NCI-H524 treated with DMSO at 0.1 percent for 48 hours (cell line): ENCODE measurements at regions not wholly inside any gene's neighbourhood (a gene's known extent, or its start where the extent isn't known, plus 50 kb on each side); places are given as distances from the start of the nearest gene placed in this dataset.
A peak's percentile ranks its signal among the peaks of the same experiment; 100 is the strongest.
"Not testable (repeated sequence)": the region's sequence is repeated elsewhere in the genome, so short reads cannot be mapped to it uniquely, and the experiment has no call there.

Experiments
- DNase-seq: peaks from one replicate; lab custom pipeline; 2025; lab: John Stamatoyannopoulos, UW

DNA sequence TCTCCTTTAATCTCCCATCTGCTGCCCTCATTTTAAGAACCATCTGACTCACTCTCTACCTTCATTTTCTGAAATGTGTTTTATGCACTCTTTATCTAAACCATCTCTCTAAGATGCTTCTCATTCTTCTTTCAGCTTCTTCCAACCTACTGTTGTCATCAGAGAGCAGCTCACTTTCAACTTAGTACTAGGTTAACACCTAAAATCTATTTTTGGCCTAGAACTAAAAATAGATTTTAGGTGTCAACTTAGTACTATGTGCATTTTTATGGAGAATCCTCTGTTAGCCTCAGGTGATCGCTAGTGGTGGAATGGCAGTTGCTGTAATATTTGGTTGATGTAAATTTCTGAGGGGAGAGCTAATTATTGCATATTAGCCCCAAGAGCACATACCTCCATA is 277.1 kb downstream of the KCNJ2 start:
- DNase-seq = peak; percentile 81

DNA sequence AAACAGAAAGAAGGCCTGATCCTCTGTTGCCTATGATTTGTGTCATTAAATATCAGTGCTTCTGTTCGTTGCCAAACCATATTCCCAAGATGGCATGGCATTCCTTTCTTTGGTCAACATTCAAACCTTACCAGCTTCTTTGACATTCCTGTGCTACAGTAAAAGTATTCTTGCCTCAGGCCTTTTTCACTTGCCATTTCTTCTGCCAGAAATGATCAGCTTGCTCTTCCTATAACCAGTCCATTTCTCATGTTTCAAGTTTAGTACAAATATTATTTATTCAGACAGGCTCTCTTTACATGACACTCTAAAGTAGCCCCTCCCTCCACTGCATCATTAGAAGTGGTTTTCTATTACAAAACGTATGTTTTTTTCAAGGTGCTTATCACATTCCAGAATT is 278.3 kb downstream of the KCNJ2 start:
- DNase-seq = no peak

DNA sequence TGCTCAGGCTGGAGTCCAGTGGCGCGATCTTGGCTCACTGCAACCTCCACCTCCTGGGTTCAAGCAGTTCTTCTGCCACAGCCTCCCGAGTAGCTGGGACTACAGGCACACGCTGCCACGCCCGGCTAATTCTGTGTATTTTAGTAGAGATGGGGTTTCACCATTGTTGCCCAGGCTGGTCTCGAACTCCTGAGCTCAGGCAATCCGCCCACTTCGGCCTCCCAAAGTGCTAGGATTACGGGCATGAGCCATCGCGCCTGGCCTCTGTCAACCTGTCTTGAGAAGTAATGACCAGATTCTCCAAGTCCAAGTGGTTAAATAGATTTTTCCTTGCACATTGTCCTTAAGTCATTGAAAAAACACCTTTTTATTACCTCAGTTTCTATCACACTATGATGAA is 283.7 kb downstream of the KCNJ2 start:
- DNase-seq = not testable (repeated sequence)

- no peak for DNase-seq
Measured at GRCh38 chr17:70454377-70454776, 285.0 kb downstream of the KCNJ2 start.

GRCh38 chr17:70454908-70455307 is 285.6 kb downstream of the KCNJ2 start:
- DNase-seq = no peak

- no peak for DNase-seq
Measured at GRCh38 chr17:70464995-70465394, 295.7 kb downstream of the KCNJ2 start.

- no peak for DNase-seq
Measured at GRCh38 chr17:70468661-70469060, 299.3 kb downstream of the KCNJ2 start.

- DNase-seq = no peak
Measured at GRCh38 chr17:70473049-70473448, 303.7 kb downstream of the KCNJ2 start.

GRCh38 chr17:70476368-70476767 is 307.0 kb downstream of the KCNJ2 start:
- no peak for DNase-seq

GRCh38 chr17:70478902-70479301 is 309.6 kb downstream of the KCNJ2 start:
- no peak for DNase-seq

DNA sequence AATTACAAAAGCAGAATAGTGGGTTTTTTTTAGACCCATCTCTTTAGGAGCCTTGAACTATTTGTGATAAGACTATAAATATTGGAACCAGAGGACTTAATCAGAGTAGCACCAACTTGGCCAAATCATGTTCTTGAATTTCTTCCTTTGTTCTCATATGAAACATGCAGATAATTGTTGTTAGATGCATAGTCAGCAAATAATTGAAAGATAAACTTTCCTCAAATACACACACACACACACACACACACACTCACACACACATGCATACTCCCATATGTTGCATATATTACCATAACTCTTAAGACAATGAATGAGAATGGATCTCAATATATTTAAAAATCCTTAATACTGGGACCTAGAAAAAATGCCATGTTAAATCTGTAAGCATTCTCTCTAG is 310.4 kb downstream of the KCNJ2 start:
- no peak for DNase-seq

- no peak for DNase-seq
Measured at GRCh38 chr17:70483624-70484023, 314.3 kb downstream of the KCNJ2 start.

DNA sequence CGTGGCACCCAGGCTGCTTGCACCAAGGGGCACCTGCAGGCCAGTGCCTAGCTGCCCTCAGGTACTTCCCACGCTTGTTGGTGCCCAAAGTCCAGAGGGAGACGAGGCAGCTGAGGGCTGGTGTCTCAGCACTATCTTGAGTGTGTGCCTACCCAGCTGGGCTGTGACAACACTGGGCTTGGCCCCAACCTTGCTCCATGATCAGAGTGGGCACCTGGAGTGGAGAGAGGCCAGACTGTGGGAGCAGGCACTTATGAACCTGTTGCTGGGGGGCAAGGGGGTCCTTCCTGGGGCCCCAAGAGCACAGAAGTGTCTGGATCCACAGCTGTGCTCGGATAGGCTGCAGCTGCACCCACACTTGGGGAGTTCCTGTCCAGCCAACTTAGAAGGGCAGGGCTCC is 314.7 kb downstream of the KCNJ2 start:
- no peak for DNase-seq

- no peak for DNase-seq
Measured at GRCh38 chr17:70484496-70484895, 315.2 kb downstream of the KCNJ2 start.

GRCh38 chr17:70492368-70492767 is 323.0 kb downstream of the KCNJ2 start:
- DNase-seq = no peak

- DNase-seq = no peak
Measured at GRCh38 chr17:70493277-70493874, 324.0 kb downstream of the KCNJ2 start.

GRCh38 chr17:70498631-70499030 is 329.3 kb downstream of the KCNJ2 start:
- DNase-seq = no peak

DNA sequence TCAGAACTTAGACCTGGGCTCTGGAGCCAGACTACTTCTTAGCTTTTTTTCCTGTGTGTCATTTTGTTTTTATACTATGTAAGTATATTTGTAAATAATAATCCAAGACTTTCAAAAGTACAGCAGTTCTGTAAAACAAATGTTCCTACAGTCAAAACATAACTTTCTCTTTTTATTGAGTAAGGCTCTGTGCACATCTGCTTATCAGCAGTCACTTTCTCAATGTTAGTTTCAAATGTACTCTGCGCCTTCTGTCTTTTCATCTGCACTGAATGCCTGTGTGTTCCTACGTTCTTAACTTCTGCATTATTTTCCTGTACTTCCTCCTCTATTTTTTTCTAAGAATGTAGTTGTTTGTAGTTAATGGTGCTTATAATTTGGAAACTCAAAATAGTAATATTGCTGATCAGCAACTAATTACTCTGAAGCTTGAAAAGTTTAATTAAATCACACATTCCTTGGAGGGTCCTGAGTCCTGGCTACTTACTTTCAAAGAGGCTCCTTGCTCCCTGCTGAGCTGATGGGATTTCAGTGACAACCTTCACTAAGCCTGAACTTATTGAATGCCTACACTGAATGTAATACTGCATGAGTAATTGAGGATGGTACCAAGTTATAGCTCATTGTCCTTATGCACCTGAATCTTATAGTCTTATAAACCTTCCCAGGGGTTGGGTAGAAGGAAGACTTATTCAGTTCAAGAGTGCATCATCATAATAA is 329.9 kb downstream of the KCNJ2 start:
- no peak for DNase-seq

DNA sequence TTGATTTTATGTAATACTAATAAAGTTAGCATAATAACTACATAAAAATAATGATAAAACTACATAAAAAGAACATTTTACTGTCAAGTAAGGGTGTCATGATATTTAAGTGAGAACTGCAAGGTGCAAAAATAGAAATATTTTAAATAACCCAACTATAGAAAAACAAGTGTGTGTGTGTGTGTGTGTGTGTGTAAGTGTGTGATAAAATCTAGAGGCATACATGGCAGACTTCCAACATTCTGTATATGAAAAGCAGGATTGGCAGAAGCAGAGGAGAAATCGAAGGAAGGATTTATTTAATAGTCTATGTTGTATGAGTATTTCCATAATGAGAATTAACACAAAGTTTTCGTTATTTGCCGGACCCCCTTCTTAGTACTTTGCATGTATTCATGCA is 334.1 kb downstream of the KCNJ2 start:
- no peak for DNase-seq

- no peak for DNase-seq
Measured at GRCh38 chr17:70510288-70510687, 341.0 kb downstream of the KCNJ2 start.

DNA sequence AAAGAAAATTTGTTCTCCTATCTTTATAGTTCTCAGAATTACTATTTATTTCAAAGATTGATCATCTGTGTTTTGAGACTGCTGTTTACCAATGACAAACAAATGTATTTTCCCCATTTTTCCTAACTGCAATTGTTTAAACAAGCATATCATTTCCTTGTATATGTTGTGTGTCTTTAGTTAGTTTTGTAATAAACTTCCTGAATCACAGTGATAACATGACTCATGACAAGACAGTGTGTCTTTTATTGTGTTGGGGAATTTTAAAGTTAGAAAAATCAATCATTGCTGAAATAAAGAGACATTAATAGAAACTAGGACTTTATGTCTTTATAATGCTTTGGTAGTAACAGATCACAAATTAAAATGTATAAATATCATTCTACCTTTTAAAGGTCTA is 348.5 kb downstream of the KCNJ2 start:
- no peak for DNase-seq

GRCh38 chr17:70519300-70519699 is 350.0 kb downstream of the KCNJ2 start:
- DNase-seq = no peak

- DNase-seq = no peak
Measured at GRCh38 chr17:70520447-70520846, 351.1 kb downstream of the KCNJ2 start.

DNA sequence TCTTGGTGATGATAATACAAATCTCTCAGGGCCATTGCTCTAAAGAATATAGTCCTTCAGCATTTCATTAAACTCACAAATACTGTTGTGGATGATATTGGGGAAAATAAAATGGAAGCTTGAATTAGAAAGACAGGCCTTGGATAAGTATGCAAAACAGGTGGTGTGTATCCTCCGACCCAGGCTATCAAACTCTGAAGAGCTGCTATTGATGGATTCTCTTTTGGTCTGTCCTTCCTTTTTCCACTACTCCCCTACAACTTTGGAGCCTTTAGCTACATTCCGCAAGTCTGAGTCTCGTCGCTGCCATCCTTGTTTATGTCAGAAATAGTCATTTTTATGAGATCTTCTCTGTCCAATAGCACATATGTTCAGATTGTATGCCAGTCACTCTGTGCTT is 351.6 kb downstream of the KCNJ2 start:
- no peak for DNase-seq
